ENCODE measurements at regions not wholly inside any gene's neighbourhood (a gene's known extent, or its start where the extent isn't known, plus 50 kb on each side); places are given as distances from the start of the nearest gene placed in this dataset.

GRCh38 chr13:50707628-50708027 is 135.9 kb downstream of the DLEU7 start:
- Histone ChIP-seq H2BK12ac (ENCODE audit: insufficient read length, low read depth, low read length) (no peak overlapping the region), H3K18ac (ENCODE audit: insufficient read length, low read depth, low read length) (no peak overlapping the region), H2BK15ac (ENCODE audit: low read depth, low read length) (no peak overlapping the region), H3K79me2 (ENCODE audit: insufficient read depth, low read length) (no peaks in the 10 kb centered on the region), H2BK120ac (ENCODE audit: low read depth, low read length, poor library complexity, severe bottlenecking) (no peak overlapping the region), H3K4me1 (ENCODE audit: insufficient read depth, low read length) (no peaks in the 10 kb centered on the region), H3K9me3 (ENCODE audit: control insufficient read depth, low read depth, low read length) (no peaks in the 10 kb centered on the region), H3K27me3 (ENCODE audit: insufficient read depth, low read length) (no peaks in the 10 kb centered on the region), H4K5ac (ENCODE audit: insufficient read length, low read depth, low read length) (no peak overlapping the region), H3T11ph (ENCODE audit: low read length) (no peak overlapping the region), H3K23me2 (ENCODE audit: insufficient read length, low read depth, low read length, poor library complexity, severe bottlenecking) (no peaks in the 10 kb centered on the region), H2AK5ac (ENCODE audit: insufficient read length, low read length) (no peak overlapping the region), H3K27ac (ENCODE audit: insufficient read length, low read depth, low read length) (no peak overlapping the region), H3K9ac (ENCODE audit: extremely low read depth, insufficient read length, low read length) (no peak overlapping the region), H3K14ac (ENCODE audit: insufficient read depth, low read length) (no peak overlapping the region), H3K56ac (ENCODE audit: insufficient read length, low read depth, low read length) (no peak overlapping the region), H3K4me2 (ENCODE audit: insufficient read depth, insufficient read length, low read length) (no peak overlapping the region), H3K79me1 (ENCODE audit: insufficient read depth, low read depth, low read length, poor library complexity, severe bottlenecking) (no peaks in the 10 kb centered on the region), H3K4ac (ENCODE audit: low read depth, low read length) (no peak overlapping the region), H4K8ac (replicated peaks; ENCODE audit: insufficient read length, low read depth, low read length) (no peak overlapping the region), H3K23ac (ENCODE audit: insufficient read length, low read depth, low read length) (no peak overlapping the region), H2AFZ (ENCODE audit: low read length) (no peak overlapping the region), H4K20me1 (ENCODE audit: control insufficient read depth, insufficient read depth, insufficient read length) (no peaks in the 10 kb centered on the region), H2BK20ac (ENCODE audit: low read depth, low read length, poor library complexity, severe bottlenecking) (no peak overlapping the region), H4K91ac (ENCODE audit: insufficient read length, low read depth, low read length) (no peak overlapping the region), H2BK5ac (ENCODE audit: insufficient read length, low read length) (no peak overlapping the region)
- Mint-ChIP-seq H3K4me1 (peaks cover 13 to 14% of the 10 kb centered on the region in 2 experiments), H3K27ac (no peak overlapping the region), H3K4me3 (no peak overlapping the region), H3K27me3 (ENCODE audit: low read depth) (no peaks in the 10 kb centered on the region), H3K36me3 (ENCODE audit: insufficient read depth in 1 of 3, low read depth in 3 of 3) (no peaks in the 10 kb centered on the region; a peak in 1 of 7 replicates), H3K9me3 (no peaks in the 10 kb centered on the region)
- TF ChIP-seq CTCF (conservative IDR thresholded peaks at IDR 0.05) = no peak
- DNase-seq = no peak
- WGBS (ENCODE audit: extremely low coverage, insufficient read length, low lambda C conversion rate) = no CpG with 5 or more reads among the region's 1 CpG

Measured in H9 (cell line).